Body of pancreas (tissue), 4 donors: ENCODE measurements at regions not wholly inside any gene's neighbourhood (a gene's known extent, or its start where the extent isn't known, plus 50 kb on each side); places are given as distances from the start of the nearest gene placed in this dataset.

Experiments used
- ATAC-seq: fragments of 150-250 bp; one replicate; pipeline ENCODE4 v1.9.1; 2016
- DNase-seq, 4 donors: peaks; one replicate each; pipeline ENCODE4 v3.0.0-alpha.2; 2019
- H3K27ac ChIP-seq, 4 donors: fragments of 200-600 bp; sonication (generic); 1 replicate in 3 of 4; 2 replicates in 1 of 4; pipeline versions ENCODE4 v1.5.1 to v1.6.1; 2016 to 2019; ENCODE audit warnings: mild to moderate bottlenecking in 1 of 4, mixed read lengths in 1 of 4, moderate library complexity in 1 of 4
- H3K27me3 ChIP-seq, 2 donors: fragments of 200-600 bp; sonication (generic); one replicate each; pipeline ENCODE4 v1.6.0; 2016; ENCODE audit warnings: mild to moderate bottlenecking in 1 of 2
- H3K36me3 ChIP-seq, 2 donors: fragments of 200-600 bp; sonication (generic); replicated peaks in 1 of 2; 2 replicates each; pipeline ENCODE4 v1.5.1; 2016; ENCODE audit warnings: low read depth in 2 of 2; ENCODE audit not compliant: insufficient read depth in 1 of 2
- H3K4me1 ChIP-seq: fragments of 200-600 bp; sonication (generic); one replicate; pipeline ENCODE4 v1.6.0; 2016
- H3K4me3 ChIP-seq, 2 donors: fragments of 200-600 bp; sonication (generic); 1 replicate in 1 of 2; 2 replicates in 1 of 2; pipeline ENCODE4 v1.5.1; 2016 to 2019
- H3K9me3 ChIP-seq, 3 donors: fragments of 200-600 bp; sonication (generic); 1 replicate in 2 of 3; 2 replicates in 1 of 3; pipeline ENCODE4 v1.5.1; 2016
- CTCF ChIP-seq, 7 experiments: fragments of 450-650 bp in 4 of 7; fragments of 200-600 bp in 3 of 7; sonication (generic) in 3 of 7; IDR thresholded peaks; one replicate each; pipeline ENCODE4 v1.5.1; 2016 to 2019; ENCODE audit warnings: antibody characterized with exemption in 7 of 7
- POLR2A ChIP-seq, 3 donors: fragments of 450-650 bp; IDR thresholded peaks; one replicate each; pipeline ENCODE4 v1.6.1; 2016; ENCODE audit warnings: antibody characterized with exemption in 3 of 3, mild to moderate bottlenecking in 2 of 3
- WGBS, 2 donors: methylation state at CpG; one replicate each; pipeline ENCODE4 v1.1.5; 2017; 5-methylcytosine and 5-hydroxymethylcytosine counted together
- intact Hi-C: fragments of 100-400 bp; cut with DNase I; formaldehyde crosslinking; loops from one replicate; pipeline ENCODE4 v1.15.1; 2023

GRCh38 chr1:30599721-30600120 lies 123.7 kb downstream of the MATN1 start:
- Histone ChIP-seq H3K36me3 (no peaks in the 10 kb centered on the region), H3K27ac (no peak overlapping the region), H3K4me1 (no peaks in the 10 kb centered on the region), H3K27me3 (no peaks in the 10 kb centered on the region), H3K4me3 (no peak overlapping the region), H3K9me3 (no peaks in the 10 kb centered on the region)
- DNase-seq = no peak
- intact Hi-C loops = no loop called here
- ATAC-seq = no peak
- TF ChIP-seq POLR2A (IDR thresholded peaks at IDR 0.05) = no peak
- TF ChIP-seq CTCF (IDR thresholded peaks at IDR 0.05) = no peak
- 80 to 82% methylated on average over 5 of the region's 5 CpGs for WGBS, 2 donors

DNA sequence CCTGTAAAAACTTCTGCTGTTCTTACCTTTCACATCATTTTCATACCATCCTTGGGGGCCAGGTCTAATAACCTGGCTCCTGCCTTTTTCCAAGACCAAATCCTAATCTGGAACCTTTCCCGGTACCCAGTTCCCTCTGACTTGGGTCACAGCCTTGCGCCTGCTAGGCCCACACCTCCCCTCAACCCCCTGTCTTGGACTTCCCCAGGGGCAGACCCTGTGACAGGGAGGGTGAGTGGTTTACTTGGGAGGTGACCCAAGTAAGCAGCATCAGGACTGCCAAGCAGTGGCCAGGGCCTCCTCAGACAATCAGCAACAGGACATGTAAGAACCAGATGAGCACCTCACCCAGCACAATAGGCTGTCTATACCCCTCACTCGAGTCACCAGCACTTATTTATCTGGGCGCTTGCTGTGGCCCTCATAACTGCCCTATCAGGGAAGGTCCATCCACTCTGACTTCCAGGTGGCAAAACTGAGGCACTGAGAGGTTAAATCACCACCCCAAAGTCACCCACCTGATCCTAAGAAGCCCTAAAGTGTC lies 124.7 kb downstream of the MATN1 start:
- DNase-seq (no peak), ATAC-seq (no peak)
- H3K4me3 ChIP-seq = no peak overlapping the region
- no peaks in the 10 kb centered on the region for H3K4me1 ChIP-seq
- no peak for TF ChIP-seq POLR2A (IDR thresholded peaks at IDR 0.05)
- no peak for TF ChIP-seq CTCF (IDR thresholded peaks at IDR 0.05)
- no peaks in the 10 kb centered on the region for H3K9me3 ChIP-seq
- H3K27ac ChIP-seq = no peak overlapping the region
- no peaks in the 10 kb centered on the region for H3K27me3 ChIP-seq
- no peaks in the 10 kb centered on the region for H3K36me3 ChIP-seq
- intact Hi-C loops = no loop called here
- 83 to 85% methylated on average over 4 of the region's 4 CpGs for WGBS, 2 donors

DNA sequence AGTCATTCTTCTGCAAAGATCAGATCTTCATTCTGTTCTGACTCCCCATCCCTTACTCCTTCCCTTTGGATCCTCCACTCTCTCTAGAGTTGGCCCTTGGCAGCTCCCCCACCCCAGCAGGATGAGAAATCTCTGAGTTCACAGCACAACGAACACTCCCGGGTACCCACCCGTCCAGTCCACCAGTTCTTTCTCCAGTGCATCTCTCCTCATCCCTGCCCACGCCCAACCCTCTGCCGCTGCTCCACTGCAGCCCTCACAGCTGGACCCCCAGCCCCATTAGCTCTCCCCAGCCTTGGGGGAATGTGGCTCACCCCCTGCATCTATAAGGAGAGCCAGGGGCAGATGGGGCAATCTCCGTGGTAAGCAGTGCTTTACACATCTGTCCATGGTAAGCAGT lies 125.7 kb downstream of the MATN1 start:
- Histone ChIP-seq H3K4me1 (no peaks in the 10 kb centered on the region), H3K9me3 (no peaks in the 10 kb centered on the region), H3K36me3 (no peaks in the 10 kb centered on the region), H3K27me3 (no peaks in the 10 kb centered on the region), H3K27ac (no peak overlapping the region), H3K4me3 (no peak overlapping the region)
- 57 to 64% methylated on average over 6 of the region's 6 CpGs for WGBS, 2 donors
- intact Hi-C loops = no loop called here
- ATAC-seq = no peak
- no peak for TF ChIP-seq POLR2A (IDR thresholded peaks at IDR 0.05)
- no peak for TF ChIP-seq CTCF (IDR thresholded peaks at IDR 0.05)
- no peak for DNase-seq

DNA sequence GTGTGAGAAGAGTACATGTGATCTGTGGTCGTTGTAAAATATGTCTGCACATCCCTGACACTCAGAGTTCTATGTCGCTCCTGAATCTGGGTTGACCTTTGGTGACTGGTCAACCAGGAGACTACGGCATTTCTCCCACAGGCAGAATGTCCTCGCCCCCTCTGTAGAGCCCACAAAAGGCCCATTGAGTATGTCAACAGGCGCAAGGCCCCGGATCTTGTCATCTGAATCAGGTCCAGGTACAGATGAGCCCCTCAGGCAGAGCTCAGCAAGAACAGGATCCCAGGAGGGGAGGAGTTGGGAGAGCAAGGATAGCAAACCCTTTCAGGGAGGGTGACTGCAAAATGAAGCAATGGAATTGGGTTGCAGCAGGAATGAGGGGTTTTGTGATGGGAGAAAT lies 126.5 kb downstream of the MATN1 start:
- Histone ChIP-seq H3K36me3 (no peaks in the 10 kb centered on the region), H3K9me3 (peaks cover 0 to 4% (median 0%) of the 10 kb centered on the region in 3 donors), H3K27me3 (no peaks in the 10 kb centered on the region), H3K4me1 (no peaks in the 10 kb centered on the region), H3K27ac (no peak overlapping the region), H3K4me3 (no peak overlapping the region)
- intact Hi-C loops = no loop called here
- DNase-seq (no peak), ATAC-seq (no peak)
- TF ChIP-seq POLR2A (IDR thresholded peaks at IDR 0.05) = no peak
- no peak for TF ChIP-seq CTCF (IDR thresholded peaks at IDR 0.05)
- 73 to 74% methylated on average over 3 to 6 of the region's 6 CpGs for WGBS, 2 donors

DNA sequence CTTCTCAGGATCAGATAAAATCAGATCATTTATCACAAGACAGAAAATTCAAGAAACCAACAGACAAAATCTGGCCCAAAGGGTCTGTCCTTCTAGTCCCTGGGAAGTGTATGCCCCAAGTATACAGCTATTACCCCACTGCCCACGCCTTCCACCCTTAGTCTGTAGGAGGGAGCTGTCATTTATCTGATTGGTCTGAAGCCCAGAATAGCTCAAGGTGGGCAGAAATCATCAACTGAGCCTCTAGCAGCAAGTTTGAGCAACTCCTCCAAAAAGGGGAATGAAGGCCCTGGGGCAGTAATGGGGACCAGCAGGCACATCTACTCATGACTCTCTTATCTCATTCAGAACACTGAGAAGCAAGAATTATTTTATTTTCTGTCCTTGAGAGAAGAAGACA lies 126.9 kb downstream of the MATN1 start:
- Histone ChIP-seq H3K4me3 (no peak overlapping the region), H3K27me3 (no peaks in the 10 kb centered on the region), H3K36me3 (no peaks in the 10 kb centered on the region), H3K27ac (no peak overlapping the region), H3K4me1 (no peaks in the 10 kb centered on the region), H3K9me3 (peaks cover 0 to 4% (median 0%) of the 10 kb centered on the region in 3 donors)
- DNase-seq = no peak
- 63 to 75% methylated on average over 1 of the region's 1 CpG for WGBS, 2 donors
- ATAC-seq = no peak
- no peak for TF ChIP-seq POLR2A (IDR thresholded peaks at IDR 0.05)
- no peak for TF ChIP-seq CTCF (IDR thresholded peaks at IDR 0.05)
- intact Hi-C loops = no loop called here
